Trophoblast cell (in vitro differentiated cells and primary cell): ENCODE measurements at regions not wholly inside any gene's neighbourhood (a gene's known extent, or its start where the extent isn't known, plus 50 kb on each side); places are given as distances from the start of the nearest gene placed in this dataset.

Experiments
- DNase-seq, 2 donors: peaks; one replicate each; pipeline ENCODE4 v3.0.0-alpha.2; 2016
- H2AFZ ChIP-seq: 2 replicates; pipeline ENCODE4 v1.6.1; 2013; ENCODE audit warnings: low read length, moderate library complexity, mild to moderate bottlenecking; ENCODE audit not compliant: insufficient read depth, poor library complexity
- H2AK5ac ChIP-seq: 2 replicates; pipeline ENCODE4 v1.6.1; 2013; ENCODE audit warnings: mild to moderate bottlenecking, low read length
- H2BK120ac ChIP-seq: 2 replicates; pipeline ENCODE4 v1.6.1; 2013; ENCODE audit warnings: low read length, mild to moderate bottlenecking, moderate library complexity; ENCODE audit not compliant: insufficient read depth, poor library complexity
- H2BK12ac ChIP-seq: 2 replicates; pipeline ENCODE4 v1.6.1; 2013; ENCODE audit warnings: mild to moderate bottlenecking, low read length, moderate library complexity
- H2BK5ac ChIP-seq: 2 replicates; pipeline ENCODE4 v1.6.1; 2013; ENCODE audit warnings: low read length, low read depth, moderate library complexity, mild to moderate bottlenecking; ENCODE audit not compliant: poor library complexity
- H3K14ac ChIP-seq: 2 replicates; pipeline ENCODE4 v1.6.1; 2013; ENCODE audit warnings: mild to moderate bottlenecking, low read length
- H3K18ac ChIP-seq: 2 replicates; pipeline ENCODE4 v1.6.1; 2013; ENCODE audit warnings: mild to moderate bottlenecking, low read length
- H3K23ac ChIP-seq: 2 replicates; pipeline ENCODE4 v1.6.1; 2013; ENCODE audit warnings: low read length
- H3K27ac ChIP-seq: 2 replicates; pipeline ENCODE4 v1.5.1; 2013; ENCODE audit warnings: low read depth, mild to moderate bottlenecking, inconsistent platforms, low read length, moderate library complexity
- H3K27me3 ChIP-seq: 2 replicates; pipeline ENCODE4 v1.6.1; 2013; ENCODE audit warnings: inconsistent platforms, mild to moderate bottlenecking, low read length, moderate library complexity; ENCODE audit not compliant: insufficient read depth
- H3K36me3 ChIP-seq, 2 experiments: 1 replicate in 1 of 2; 2 replicates in 1 of 2; pipeline ENCODE4 v1.6.1; 2013; ENCODE audit warnings: low read length in 2 of 2, mild to moderate bottlenecking in 2 of 2, moderate library complexity in 1 of 2; ENCODE audit not compliant: insufficient read depth in 2 of 2, control insufficient read depth in 1 of 2
- H3K4ac ChIP-seq: 2 replicates; pipeline ENCODE4 v1.6.1; 2013; ENCODE audit warnings: low read depth, mild to moderate bottlenecking, low read length, moderate library complexity
- H3K4me1 ChIP-seq, 2 experiments: 1 replicate in 1 of 2; 2 replicates in 1 of 2; pipeline ENCODE4 v1.6.1; 2013; ENCODE audit warnings: low read length in 2 of 2, mild to moderate bottlenecking in 2 of 2, moderate library complexity in 1 of 2; ENCODE audit not compliant: insufficient read depth in 2 of 2, control insufficient read depth in 1 of 2
- H3K4me2 ChIP-seq: 2 replicates; pipeline ENCODE4 v1.6.1; 2013; ENCODE audit warnings: inconsistent platforms, mild to moderate bottlenecking, low read length, moderate library complexity
- H3K4me3 ChIP-seq: 2 replicates; pipeline ENCODE4 v1.5.1; 2013; ENCODE audit warnings: mild to moderate bottlenecking, low read depth, low read length, inconsistent platforms
- H3K79me1 ChIP-seq: one replicate; pipeline ENCODE4 v1.6.1; 2013; ENCODE audit warnings: low read length
- H3K79me2 ChIP-seq: 2 replicates; pipeline ENCODE4 v1.6.1; 2013; ENCODE audit warnings: low read length, mild to moderate bottlenecking; ENCODE audit not compliant: control insufficient read depth, insufficient read depth, poor library complexity
- H3K9ac ChIP-seq: 2 replicates; pipeline ENCODE4 v1.6.1; 2013; ENCODE audit warnings: mild to moderate bottlenecking, low read length
- H3K9me3 ChIP-seq: 2 replicates; pipeline ENCODE4 v1.6.1; 2013; ENCODE audit warnings: low read depth, mild to moderate bottlenecking, control low read depth, inconsistent platforms, low read length; ENCODE audit not compliant: insufficient read depth
- H4K12ac ChIP-seq: 2 replicates; pipeline ENCODE4 v1.6.1; 2013; ENCODE audit warnings: low read depth, mild to moderate bottlenecking, low read length, moderate library complexity
- H4K8ac ChIP-seq: 2 replicates; pipeline ENCODE4 v1.6.1; 2013; ENCODE audit warnings: low read depth, mild to moderate bottlenecking, low read length, moderate library complexity
- H4K91ac ChIP-seq: one replicate; pipeline ENCODE4 v1.6.1; 2013; ENCODE audit warnings: low read depth, mild to moderate bottlenecking, low read length, moderate library complexity
- WGBS: extraction: QIAGEN DNeasy Blood & Tissue Kit; methylation state at CpG from one replicate; pipeline ENCODE4 v1.1.7; 2013; ENCODE audit warnings: missing lambda C conversion rate; ENCODE audit not compliant: insufficient read length, insufficient coverage; ENCODE audit errors: extremely low coverage; 5-methylcytosine and 5-hydroxymethylcytosine counted together

DNA sequence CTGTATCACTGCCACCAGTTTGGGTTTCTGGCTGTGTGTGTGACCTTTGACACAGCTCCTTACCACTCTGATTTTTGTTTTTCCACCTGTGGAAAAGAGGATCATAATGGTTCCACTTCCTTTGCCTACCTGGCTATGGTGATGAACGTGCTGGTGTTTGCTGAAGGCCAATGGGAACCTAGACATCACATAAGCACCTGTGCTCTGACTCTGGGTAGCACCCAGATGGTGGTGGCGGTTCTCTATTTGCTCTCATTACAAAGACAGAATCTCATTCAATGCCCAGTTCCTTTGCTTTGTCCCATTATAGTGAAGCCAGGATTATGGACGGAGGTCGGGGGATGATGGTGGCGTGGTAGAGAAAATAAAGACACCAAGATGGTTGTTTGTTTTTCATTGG lies 121.2 kb upstream of the GATA6 start:
- no peak overlapping the region for H2AK5ac ChIP-seq

DNA sequence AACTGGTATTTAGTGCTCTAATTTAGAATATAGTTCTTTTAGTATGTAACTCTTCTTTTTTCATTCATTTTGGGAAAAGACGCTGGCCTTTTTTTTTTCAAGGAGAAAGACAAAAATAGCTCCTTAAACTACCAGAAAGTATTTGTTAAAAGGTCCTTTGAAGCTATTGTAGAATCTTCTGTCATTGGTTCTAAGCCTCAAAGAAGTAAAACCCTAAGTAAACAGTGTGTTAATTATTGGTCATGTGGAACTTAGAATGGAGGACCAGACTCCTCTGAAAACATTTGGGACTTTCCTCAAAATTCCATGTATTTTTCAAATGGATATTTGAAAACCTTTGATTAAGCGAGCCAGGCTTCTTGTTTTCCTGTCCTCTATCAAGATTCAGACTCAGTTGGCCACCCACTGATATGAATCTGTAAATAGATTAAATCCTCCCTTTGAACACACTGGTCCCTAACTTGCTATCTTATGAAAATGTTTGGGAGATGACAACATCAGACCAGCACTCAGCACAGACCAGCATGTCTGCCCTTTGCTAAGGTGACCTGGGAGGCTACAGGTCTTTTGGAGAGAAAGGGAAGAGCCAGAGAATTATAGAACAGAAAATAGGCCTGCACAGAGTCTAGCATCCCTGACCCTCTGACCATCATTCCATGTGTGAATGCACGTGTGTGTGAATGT lies 120.3 kb upstream of the GATA6 start:
- H4K91ac ChIP-seq = no peak overlapping the region
- H3K4me2 ChIP-seq = no peak overlapping the region
- H3K18ac ChIP-seq = no peak overlapping the region
- no peak overlapping the region for H3K9ac ChIP-seq
- no peak overlapping the region for H2BK120ac ChIP-seq
- H3K4me3 ChIP-seq = no peak overlapping the region
- H3K4ac ChIP-seq = no peak overlapping the region
- H3K79me2 ChIP-seq = no peaks in the 10 kb centered on the region
- H2BK12ac ChIP-seq = no peak overlapping the region
- H3K9me3 ChIP-seq = no peaks in the 10 kb centered on the region
- no peak overlapping the region for H4K12ac ChIP-seq
- no peak overlapping the region for H3K27ac ChIP-seq
- no peaks in the 10 kb centered on the region for H3K27me3 ChIP-seq
- H3K79me1 ChIP-seq = no peaks in the 10 kb centered on the region
- no peak overlapping the region for H2BK5ac ChIP-seq
- H3K14ac ChIP-seq = no peak overlapping the region
- DNase-seq = peak; percentile 13 to 39
- no peaks in the 10 kb centered on the region for H3K4me1 ChIP-seq
- no peak overlapping the region for H2AK5ac ChIP-seq
- H3K36me3 ChIP-seq = no peaks in the 10 kb centered on the region
- no peak overlapping the region for H3K23ac ChIP-seq
- no peak overlapping the region for H2AFZ ChIP-seq
- no CpG with 5 or more reads among the region's 3 CpGs for WGBS
- no peak overlapping the region for H4K8ac ChIP-seq

More for the DNA sequence above, 121.2 kb upstream of the GATA6 start:
- no peak overlapping the region for H2BK120ac ChIP-seq
- no peaks in the 10 kb centered on the region for H3K36me3 ChIP-seq
- 100% methylated on average over 3 of the region's 5 CpGs for WGBS
- H4K91ac ChIP-seq = no peak overlapping the region
- no peaks in the 10 kb centered on the region for H3K4me1 ChIP-seq
- no peak overlapping the region for H2BK12ac ChIP-seq
- H3K4me2 ChIP-seq = no peak overlapping the region
- H3K23ac ChIP-seq = no peak overlapping the region
- no peak overlapping the region for H3K27ac ChIP-seq
- H3K79me1 ChIP-seq = no peaks in the 10 kb centered on the region
- no peak overlapping the region for H4K12ac ChIP-seq
- no peak overlapping the region for H3K9ac ChIP-seq
- H3K27me3 ChIP-seq = no peaks in the 10 kb centered on the region
- no peak overlapping the region for H3K14ac ChIP-seq
- no peak for DNase-seq
- H4K8ac ChIP-seq = no peak overlapping the region
- no peak overlapping the region for H3K4ac ChIP-seq
- H2AFZ ChIP-seq = no peak overlapping the region
- H3K18ac ChIP-seq = no peak overlapping the region
- H3K79me2 ChIP-seq = no peaks in the 10 kb centered on the region
- no peak overlapping the region for H3K4me3 ChIP-seq
- H2BK5ac ChIP-seq = no peak overlapping the region
- no peaks in the 10 kb centered on the region for H3K9me3 ChIP-seq

DNA sequence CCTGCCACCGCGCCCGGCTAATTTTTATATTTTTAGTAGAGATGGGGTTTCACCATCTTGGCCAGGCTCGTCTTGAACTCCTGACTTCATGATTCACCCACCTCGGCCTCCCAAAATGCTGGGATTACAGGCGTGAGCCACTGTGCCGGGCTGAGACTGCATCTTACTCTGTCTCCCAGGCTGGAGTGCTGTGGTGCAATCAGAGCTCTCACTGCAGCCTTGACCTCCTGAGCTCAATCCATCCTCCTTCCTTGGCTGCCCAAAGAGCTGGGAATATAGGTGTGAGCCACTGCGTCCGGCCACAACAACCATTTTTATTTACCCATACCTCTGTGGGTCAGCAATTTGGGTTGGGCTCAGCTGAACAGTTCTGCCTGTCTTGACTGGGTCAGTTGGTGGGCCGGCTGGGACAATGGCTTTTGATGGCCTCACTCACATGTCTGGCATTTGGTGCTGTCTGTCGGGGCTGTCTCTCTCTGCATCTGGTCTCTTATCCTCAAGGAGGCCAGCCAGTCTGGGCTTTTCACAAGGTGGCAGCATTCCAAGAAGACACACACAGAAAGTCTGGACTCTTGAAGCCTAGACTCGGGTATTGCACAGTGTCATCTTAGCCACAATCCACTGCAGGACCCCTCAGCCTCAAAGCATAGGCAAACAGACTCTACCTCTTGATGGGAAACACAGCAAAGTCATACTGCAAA lies 116.8 kb upstream of the GATA6 start:
- Histone ChIP-seq H3K27ac (no peak overlapping the region), H3K4me1 (no peaks in the 10 kb centered on the region), H2BK120ac (no peak overlapping the region), H3K9ac (no peak overlapping the region), H3K4me2 (no peak overlapping the region), H3K14ac (no peak overlapping the region), H3K23ac (no peak overlapping the region), H3K79me1 (no peaks in the 10 kb centered on the region), H2BK12ac (no peak overlapping the region), H3K18ac (no peak overlapping the region), H3K4ac (no peak overlapping the region), H3K27me3 (no peaks in the 10 kb centered on the region), H3K4me3 (no peak overlapping the region), H3K79me2 (no peaks in the 10 kb centered on the region), H2AK5ac (no peak overlapping the region), H4K12ac (no peak overlapping the region), H2BK5ac (no peak overlapping the region), H3K9me3 (no peaks in the 10 kb centered on the region), H2AFZ (no peak overlapping the region), H4K8ac (no peak overlapping the region), H3K36me3 (no peaks in the 10 kb centered on the region), H4K91ac (no peak overlapping the region)
- peak in 1 of 2 donors; percentile 33 for DNase-seq
- WGBS = no CpG with 5 or more reads among the region's 12 CpGs

DNA sequence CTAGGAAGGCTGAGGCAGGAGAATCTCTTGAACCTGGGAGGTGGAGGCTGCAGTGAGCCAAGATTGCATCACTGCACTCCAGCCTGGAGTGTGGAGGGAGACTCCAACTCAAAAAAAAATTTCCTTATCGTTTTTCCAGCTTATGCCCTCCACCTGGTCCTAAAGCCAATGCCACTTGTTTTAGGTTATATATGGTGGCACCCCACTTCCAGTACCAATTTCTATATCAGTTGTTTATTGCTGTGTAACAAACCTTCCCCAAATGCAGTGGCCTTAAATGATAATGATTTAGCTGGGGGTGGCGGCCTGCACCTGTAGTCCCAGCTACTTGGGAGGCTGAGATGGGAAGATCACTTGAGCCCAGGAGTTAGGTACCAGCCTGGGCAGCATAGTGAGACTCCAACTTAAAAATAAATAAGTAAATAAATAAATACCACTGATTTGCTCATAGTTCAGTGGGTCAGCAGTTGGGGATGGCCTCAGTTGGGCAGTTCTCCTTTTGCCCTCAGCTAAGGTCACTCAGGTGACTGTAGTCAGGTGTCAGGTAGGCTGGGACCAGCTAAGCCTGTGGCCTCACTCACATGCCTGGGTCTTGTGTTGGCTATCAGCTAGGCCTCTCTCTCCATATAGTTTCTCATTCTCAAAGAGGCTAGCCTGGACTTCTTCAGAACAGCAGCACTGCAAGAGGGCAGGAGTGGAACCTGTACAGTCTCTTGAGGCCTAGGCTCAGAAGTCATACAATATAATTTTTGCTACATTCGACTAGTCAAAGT lies 113.7 kb upstream of the GATA6 start:
- no CpG with 5 or more reads among the region's 3 CpGs for whole genome bisulfite sequencing
- no peak overlapping the region for H2AK5ac ChIP-seq
- no peak overlapping the region for H4K91ac ChIP-seq
- H3K4me3 ChIP-seq = no peak overlapping the region
- no peak overlapping the region for H2BK12ac ChIP-seq
- H3K4ac ChIP-seq = no peak overlapping the region
- H4K8ac ChIP-seq = no peak overlapping the region
- no peak overlapping the region for H2BK120ac ChIP-seq
- no peak overlapping the region for H3K14ac ChIP-seq
- no peaks in the 10 kb centered on the region for H3K4me1 ChIP-seq
- H2AFZ ChIP-seq = no peak overlapping the region
- no peak overlapping the region for H3K27ac ChIP-seq
- no peak overlapping the region for H3K4me2 ChIP-seq
- H4K12ac ChIP-seq = no peak overlapping the region
- no peaks in the 10 kb centered on the region for H3K27me3 ChIP-seq
- no peaks in the 10 kb centered on the region for H3K9me3 ChIP-seq
- no peaks in the 10 kb centered on the region for H3K79me1 ChIP-seq
- no peak overlapping the region for H3K18ac ChIP-seq
- H3K36me3 ChIP-seq = no peaks in the 10 kb centered on the region
- H3K79me2 ChIP-seq = no peaks in the 10 kb centered on the region
- H3K23ac ChIP-seq = no peak overlapping the region
- no peak overlapping the region for H2BK5ac ChIP-seq
- no peak overlapping the region for H3K9ac ChIP-seq
- DNase-seq = no peak
